ENCODE measurements at regions not wholly inside any gene's neighbourhood (a gene's known extent, or its start where the extent isn't known, plus 50 kb on each side); places are given as distances from the start of the nearest gene placed in this dataset.
"Not testable (repeated sequence)": the region's sequence is repeated elsewhere in the genome, so short reads cannot be mapped to it uniquely, and the experiment has no call there.

GRCh38 chr4:104352211-104352610 is 142.5 kb downstream of the CXXC4 start:
- Mint-ChIP-seq H3K36me3 (peaks cover 0 to 2% (median 0%) of the 10 kb centered on the region in 3 donors), H3K27ac (no peak overlapping the region), H3K4me3 (no peak overlapping the region), H3K9me3 (peaks cover 15 to 30% (median 24%) of the 10 kb centered on the region in 5 donors), H3K27me3 (peaks cover 0 to 1% of the 10 kb centered on the region in 2 donors), H3K4me1 (no peaks in the 10 kb centered on the region)
- CTCF ChIA-PET: no interaction called here
- Histone ChIP-seq H3K9me3 (ENCODE audit: low read length) (no peaks in the 10 kb centered on the region), H3K27me3 (ENCODE audit: insufficient read depth, low read length, poor library complexity, severe bottlenecking) (no peaks in the 10 kb centered on the region), H3K4me1 (ENCODE audit: insufficient read depth, low read length) (no peaks in the 10 kb centered on the region), H3K4me3 (ENCODE audit: low read length) (no peak overlapping the region), H3K27ac (ENCODE audit: low read depth, low read length) (no peak overlapping the region), H3K36me3 (ENCODE audit: insufficient read depth, low read length) (no peaks in the 10 kb centered on the region)
- POLR2A ChIA-PET: no interaction called here
- no peak for DNase-seq

GRCh38 chr4:104351706-104352105 is 143.0 kb downstream of the CXXC4 start:
- Histone ChIP-seq H3K27me3 (ENCODE audit: insufficient read depth, low read length, poor library complexity, severe bottlenecking) (no peaks in the 10 kb centered on the region), H3K27ac (ENCODE audit: low read depth, low read length) (no peak overlapping the region), H3K4me3 (ENCODE audit: low read length) (no peak overlapping the region), H3K36me3 (ENCODE audit: insufficient read depth, low read length) (no peaks in the 10 kb centered on the region), H3K4me1 (ENCODE audit: insufficient read depth, low read length) (no peaks in the 10 kb centered on the region), H3K9me3 (ENCODE audit: low read length) (no peaks in the 10 kb centered on the region)
- H3K36me3 Mint-ChIP-seq: peaks cover 0 to 2% (median 0%) of the 10 kb centered on the region in 3 donors
- ChIA-PET CTCF (interaction anchor here (0.6 kb wide), 1 partner anchor 52 kb away, joined by 3 read pairs; no protein-coding TSS in a partner anchor), POLR2A (no interaction called here)
- no peak overlapping the region for H3K4me3 Mint-ChIP-seq
- peaks cover 0 to 1% of the 10 kb centered on the region in 2 donors for H3K27me3 Mint-ChIP-seq
- H3K4me1 Mint-ChIP-seq: no peaks in the 10 kb centered on the region
- H3K9me3 Mint-ChIP-seq: peaks cover 15 to 30% (median 24%) of the 10 kb centered on the region in 5 donors
- no peak for DNase-seq
- H3K27ac Mint-ChIP-seq: no peak overlapping the region

- H3K27ac ChIP-seq (ENCODE audit: low read depth, low read length): no peak overlapping the region
- no peak overlapping the region for H3K27ac Mint-ChIP-seq
- ChIA-PET CTCF (interaction anchor here (1.4 kb wide), 1 partner anchor 10 kb away, joined by 3 read pairs; no protein-coding TSS in a partner anchor), POLR2A (no interaction called here)
- H3K4me1 ChIP-seq (ENCODE audit: insufficient read depth, low read length): no peaks in the 10 kb centered on the region
- no peaks in the 10 kb centered on the region for H3K27me3 Mint-ChIP-seq
- H3K4me3 ChIP-seq (ENCODE audit: low read length): no peak overlapping the region
- H3K27me3 ChIP-seq (ENCODE audit: insufficient read depth, low read length, poor library complexity, severe bottlenecking): no peaks in the 10 kb centered on the region
- no peak overlapping the region for H3K4me3 Mint-ChIP-seq
- H3K9me3 Mint-ChIP-seq: peaks cover 3 to 6% (median 5%) of the 10 kb centered on the region in 5 donors
- no peaks in the 10 kb centered on the region for H3K36me3 ChIP-seq (ENCODE audit: insufficient read depth, low read length)
- no peaks in the 10 kb centered on the region for H3K9me3 ChIP-seq (ENCODE audit: low read length)
- DNase-seq: no peak
- H3K36me3 Mint-ChIP-seq: no peaks in the 10 kb centered on the region
- no peaks in the 10 kb centered on the region for H3K4me1 Mint-ChIP-seq
These were observed 149.0 kb downstream of the CXXC4 start for GRCh38 chr4:104345598-104346242.

- H3K36me3 ChIP-seq (ENCODE audit: insufficient read depth, low read length): no peaks in the 10 kb centered on the region
- no peak overlapping the region for H3K27ac Mint-ChIP-seq
- no peaks in the 10 kb centered on the region for H3K9me3 ChIP-seq (ENCODE audit: low read length)
- H3K27me3 Mint-ChIP-seq: no peaks in the 10 kb centered on the region
- H3K4me1 Mint-ChIP-seq: no peaks in the 10 kb centered on the region
- POLR2A ChIA-PET: no interaction called here
- H3K27me3 ChIP-seq (ENCODE audit: insufficient read depth, low read length, poor library complexity, severe bottlenecking): no peaks in the 10 kb centered on the region
- H3K9me3 Mint-ChIP-seq: peaks cover 0 to 9% (median 4%) of the 10 kb centered on the region in 5 donors
- H3K4me3 Mint-ChIP-seq: no peak overlapping the region
- H3K36me3 Mint-ChIP-seq: no peaks in the 10 kb centered on the region
- H3K4me1 ChIP-seq (ENCODE audit: insufficient read depth, low read length): no peaks in the 10 kb centered on the region
- no peak overlapping the region for H3K4me3 ChIP-seq (ENCODE audit: low read length)
- no peak overlapping the region for H3K27ac ChIP-seq (ENCODE audit: low read depth, low read length)
- DNase-seq: no peak
- CTCF ChIA-PET: no interaction called here
These were observed 150.2 kb downstream of the CXXC4 start for GRCh38 chr4:104344342-104344980.

- no peak for DNase-seq
- Mint-ChIP-seq H3K27me3 (no peaks in the 10 kb centered on the region), H3K27ac (no peak overlapping the region), H3K36me3 (no peaks in the 10 kb centered on the region), H3K4me1 (no peaks in the 10 kb centered on the region), H3K4me3 (no peak overlapping the region), H3K9me3 (peaks cover 4 to 30% (median 6%) of the 10 kb centered on the region in 5 donors)
- CTCF ChIA-PET: no interaction called here
- Histone ChIP-seq H3K27ac (ENCODE audit: low read depth, low read length) (no peak overlapping the region), H3K4me3 (ENCODE audit: low read length) (no peak overlapping the region), H3K36me3 (ENCODE audit: insufficient read depth, low read length) (no peaks in the 10 kb centered on the region), H3K9me3 (ENCODE audit: low read length) (no peaks in the 10 kb centered on the region), H3K27me3 (ENCODE audit: insufficient read depth, low read length, poor library complexity, severe bottlenecking) (no peaks in the 10 kb centered on the region), H3K4me1 (ENCODE audit: insufficient read depth, low read length) (no peaks in the 10 kb centered on the region)
- POLR2A ChIA-PET: no interaction called here
These were observed 160.3 kb downstream of the CXXC4 start for GRCh38 chr4:104334410-104334809.

- H3K36me3 ChIP-seq (ENCODE audit: insufficient read depth, low read length): no peaks in the 10 kb centered on the region
- CTCF ChIA-PET: no interaction called here
- Mint-ChIP-seq H3K4me1 (no peaks in the 10 kb centered on the region), H3K9me3 (peaks cover 5 to 22% (median 8%) of the 10 kb centered on the region in 5 donors), H3K36me3 (no peaks in the 10 kb centered on the region), H3K27ac (no peak overlapping the region), H3K4me3 (no peak overlapping the region), H3K27me3 (no peaks in the 10 kb centered on the region)
- H3K27me3 ChIP-seq (ENCODE audit: insufficient read depth, low read length, poor library complexity, severe bottlenecking): no peaks in the 10 kb centered on the region
- no peaks in the 10 kb centered on the region for H3K9me3 ChIP-seq (ENCODE audit: low read length)
- H3K4me1 ChIP-seq (ENCODE audit: insufficient read depth, low read length): no peaks in the 10 kb centered on the region
- no peak for DNase-seq
- no peak overlapping the region for H3K27ac ChIP-seq (ENCODE audit: low read depth, low read length)
- H3K4me3 ChIP-seq (ENCODE audit: low read length): no peak overlapping the region
- POLR2A ChIA-PET: no interaction called here
These were observed 164.4 kb downstream of the CXXC4 start for GRCh38 chr4:104330125-104330905.

- H3K4me1 Mint-ChIP-seq; H3K36me3 Mint-ChIP-seq; H3K27me3 Mint-ChIP-seq; H3K9me3 Mint-ChIP-seq; H3K36me3 ChIP-seq (ENCODE audit: insufficient read depth, low read length); POLR2A ChIA-PET; H3K9me3 ChIP-seq (ENCODE audit: low read length); DNase-seq; H3K27ac Mint-ChIP-seq; H3K4me1 ChIP-seq (ENCODE audit: insufficient read depth, low read length); H3K4me3 Mint-ChIP-seq; H3K27ac ChIP-seq (ENCODE audit: low read depth, low read length); CTCF ChIA-PET; H3K4me3 ChIP-seq (ENCODE audit: low read length); H3K27me3 ChIP-seq (ENCODE audit: insufficient read depth, low read length, poor library complexity, severe bottlenecking): not testable (repeated sequence)
These were observed 167.6 kb downstream of the CXXC4 start for GRCh38 chr4:104326991-104327694.

GRCh38 chr4:104302731-104303130 is 192.0 kb downstream of the CXXC4 start:
- H3K36me3 Mint-ChIP-seq: no peaks in the 10 kb centered on the region
- POLR2A ChIA-PET: no interaction called here
- H3K9me3 ChIP-seq (ENCODE audit: low read length): no peaks in the 10 kb centered on the region

More at GRCh38 chr4:104302731-104303130, 192.0 kb downstream of the CXXC4 start:
- Mint-ChIP-seq H3K27ac (no peak overlapping the region), H3K9me3 (peaks cover 1 to 23% (median 2%) of the 10 kb centered on the region in 5 donors), H3K4me1 (no peaks in the 10 kb centered on the region), H3K27me3 (no peaks in the 10 kb centered on the region), H3K4me3 (no peak overlapping the region)
- CTCF ChIA-PET: no interaction called here
- Histone ChIP-seq H3K27me3 (ENCODE audit: insufficient read depth, low read length, poor library complexity, severe bottlenecking) (no peaks in the 10 kb centered on the region), H3K4me1 (ENCODE audit: insufficient read depth, low read length) (no peaks in the 10 kb centered on the region), H3K4me3 (ENCODE audit: low read length) (no peak overlapping the region), H3K27ac (ENCODE audit: low read depth, low read length) (no peak overlapping the region), H3K36me3 (ENCODE audit: insufficient read depth, low read length) (no peaks in the 10 kb centered on the region)
- no peak for DNase-seq

All from CD8-positive, alpha-beta memory T cell (primary cell).